HG03095 (cell line): ENCODE measurements at regions not wholly inside any gene's neighbourhood (a gene's known extent, or its start where the extent isn't known, plus 50 kb on each side); places are given as distances from the start of the nearest gene placed in this dataset.

Experiments used
- ATAC-seq: cut with Tn5 transposase; IDR thresholded peaks from one replicate; pipeline ENCODE4 v1.9.1; 2021; ENCODE audit warnings: moderate library complexity; ENCODE audit not compliant: unreplicated experiment

- ATAC-seq: no peak
Observed at GRCh38 chr3:19725000-19725399, 209.0 kb downstream of the EFHB start.

DNA sequence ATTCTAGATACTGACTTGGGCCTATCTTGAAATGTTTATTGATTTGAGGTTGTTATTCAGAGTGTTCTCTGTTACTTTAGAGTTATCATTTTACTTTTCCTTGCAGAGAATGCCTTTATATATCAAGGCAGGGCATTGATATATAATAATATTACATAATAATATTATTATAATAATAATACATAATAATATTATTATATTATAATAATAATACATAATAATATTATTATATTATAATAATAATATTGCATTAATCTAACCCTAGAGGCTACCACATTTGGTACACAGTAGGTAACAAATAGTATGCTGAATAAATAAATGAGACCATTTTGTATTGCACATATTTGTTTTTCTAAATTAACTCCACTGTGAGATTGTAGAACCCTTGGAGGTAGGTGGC is 216.3 kb downstream of the EFHB start:
- no peak for ATAC-seq

DNA sequence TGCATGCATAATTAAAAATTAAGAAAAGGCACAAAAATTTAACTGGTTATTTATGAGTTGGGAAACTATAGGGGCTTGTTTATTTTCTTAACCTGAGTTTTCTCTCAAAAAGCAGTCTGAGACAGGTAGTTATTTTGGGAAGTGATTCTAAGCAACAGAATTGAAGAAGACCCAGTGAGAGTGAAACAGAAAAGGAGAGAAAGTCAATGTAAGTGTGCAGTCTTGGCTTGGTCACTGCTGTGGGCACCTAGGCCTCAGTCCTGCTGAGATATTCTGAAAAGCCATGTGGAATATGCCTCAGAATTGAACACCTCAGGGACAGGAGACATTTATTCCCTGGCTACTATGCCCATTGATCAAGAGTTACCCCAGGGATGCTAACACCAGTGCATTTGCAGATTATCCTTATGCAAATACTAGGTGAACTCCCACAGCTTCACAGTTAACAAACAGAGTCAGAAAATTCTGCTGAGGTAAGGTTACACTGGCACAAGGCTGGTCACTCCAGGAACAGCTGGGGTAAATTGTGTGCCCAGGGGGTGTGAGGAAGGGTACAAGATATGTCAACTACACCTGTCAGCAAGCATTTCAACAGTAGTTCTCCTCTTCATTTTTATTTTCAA is 222.7 kb downstream of the EFHB start:
- ATAC-seq: peak; percentile 71

DNA sequence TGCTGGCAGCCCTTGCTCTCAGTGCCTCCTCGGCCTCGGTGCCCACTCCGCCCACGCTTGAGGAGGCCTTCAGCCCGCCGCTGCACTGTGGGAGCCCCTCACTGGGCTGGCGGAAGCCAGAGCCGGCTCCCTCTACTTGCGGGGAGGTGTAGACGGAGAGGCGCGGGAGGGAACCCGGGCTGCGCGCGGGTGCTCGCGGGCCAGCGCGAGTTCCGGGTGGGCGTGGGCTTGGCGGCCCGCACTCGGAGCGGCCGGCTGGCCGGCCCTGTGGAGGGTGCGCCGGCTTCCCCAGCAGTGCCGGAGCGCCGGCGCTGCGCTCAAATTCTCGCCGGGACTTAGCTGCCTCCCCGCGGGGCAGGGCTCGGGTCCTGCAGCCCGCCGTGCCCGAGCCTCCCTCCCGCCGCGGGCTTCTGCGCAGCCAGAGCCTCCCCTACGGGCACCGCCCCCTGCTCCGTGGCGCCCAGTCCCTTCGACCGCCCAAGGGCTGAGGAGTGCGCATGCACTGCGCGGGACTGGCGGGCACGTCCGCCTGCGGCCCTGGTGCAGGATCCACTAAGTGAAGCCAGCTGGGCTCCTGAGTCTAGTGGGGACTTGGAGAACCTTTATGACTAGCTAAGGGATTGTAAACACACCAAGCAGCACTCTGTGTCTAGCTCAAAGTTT is 231.5 kb downstream of the EFHB start:
- no peak for ATAC-seq

DNA sequence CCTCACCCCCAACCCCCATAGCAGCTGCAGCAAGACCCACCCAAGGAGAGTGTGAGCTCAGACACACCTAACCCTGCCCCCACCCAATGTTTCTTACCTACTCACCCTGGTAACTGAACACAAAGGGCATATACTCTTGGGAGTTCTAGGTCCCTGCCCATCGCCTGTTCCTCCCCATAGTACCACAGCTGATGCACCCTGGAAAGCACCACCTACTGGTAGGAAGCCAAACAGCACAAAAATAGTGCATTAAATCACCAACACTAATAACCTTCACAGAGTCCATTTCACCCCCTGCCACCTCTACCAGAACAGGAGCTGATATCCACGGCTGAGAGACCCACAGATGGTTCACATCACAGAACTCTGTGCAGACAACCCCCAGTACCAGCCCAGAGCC is 245.2 kb downstream of the EFHB start:
- no peak for ATAC-seq

GRCh38 chr3:19668163-19668562 is 265.9 kb downstream of the EFHB start:
- no peak for ATAC-seq

GRCh38 chr3:19662486-19662885 is 271.5 kb downstream of the EFHB start:
- no peak for ATAC-seq

DNA sequence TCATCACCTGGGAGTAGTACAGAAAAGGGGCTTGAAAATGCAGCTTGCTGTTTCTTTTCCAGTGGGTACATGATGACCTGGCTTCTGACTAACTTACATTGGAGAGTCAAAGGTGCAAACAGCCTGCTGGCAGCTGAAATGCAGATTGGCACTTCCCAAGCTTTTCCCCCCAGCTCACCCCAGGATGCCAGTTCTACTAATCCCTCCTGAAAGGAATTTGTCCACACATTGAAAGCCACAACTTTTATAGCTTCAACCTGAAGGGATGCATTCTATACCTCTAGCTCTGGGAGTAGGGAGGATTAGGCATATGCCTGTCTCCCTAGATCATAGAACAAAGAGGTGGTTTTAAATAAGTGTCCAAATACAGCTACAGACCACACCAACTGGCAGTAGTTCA is 281.7 kb downstream of the EFHB start:
- no peak for ATAC-seq

DNA sequence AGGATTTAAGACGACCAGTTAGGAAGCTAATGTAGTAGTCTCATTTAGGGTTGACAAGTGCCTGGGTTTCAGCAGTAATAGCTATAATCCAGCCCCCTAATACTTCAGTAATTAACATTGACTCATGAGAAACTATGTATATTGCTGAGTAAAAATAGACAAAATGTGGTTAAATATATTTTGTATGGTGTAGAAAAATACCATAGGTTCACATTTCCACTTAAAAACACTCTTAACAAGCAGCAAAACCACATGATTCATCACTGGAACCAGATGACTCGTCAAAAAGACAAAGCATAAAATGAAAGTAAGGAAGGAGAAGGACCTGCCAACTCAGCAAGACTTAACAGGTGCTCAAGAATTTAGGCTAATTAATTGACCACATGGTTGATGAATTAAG is 288.9 kb downstream of the EFHB start:
- peak; percentile 59 for ATAC-seq

DNA sequence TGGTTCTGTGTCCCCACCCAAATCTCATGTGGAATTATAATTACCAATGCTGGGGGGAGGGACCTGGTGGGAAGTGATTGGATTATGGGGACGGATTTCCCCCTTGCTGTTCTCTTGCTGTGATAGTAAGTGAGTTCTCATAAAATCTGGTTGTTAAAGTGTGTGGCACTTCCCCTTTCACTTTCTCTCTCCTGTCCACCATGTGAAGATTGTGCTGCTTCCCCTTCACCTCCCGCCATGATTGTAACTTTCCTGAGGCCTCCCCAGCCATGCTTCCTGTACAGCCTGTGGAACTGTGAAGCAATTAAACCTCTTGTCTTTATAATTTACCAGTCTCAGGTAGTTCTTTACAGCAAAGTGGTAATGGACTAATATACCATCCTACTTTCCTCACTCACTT is 289.6 kb downstream of the EFHB start:
- ATAC-seq: peak; percentile 54

- ATAC-seq: no peak
Observed at GRCh38 chr3:19641408-19641807, 292.6 kb downstream of the EFHB start.

- ATAC-seq: no peak
Observed at GRCh38 chr3:19632099-19633074, 301.6 kb downstream of the EFHB start.

DNA sequence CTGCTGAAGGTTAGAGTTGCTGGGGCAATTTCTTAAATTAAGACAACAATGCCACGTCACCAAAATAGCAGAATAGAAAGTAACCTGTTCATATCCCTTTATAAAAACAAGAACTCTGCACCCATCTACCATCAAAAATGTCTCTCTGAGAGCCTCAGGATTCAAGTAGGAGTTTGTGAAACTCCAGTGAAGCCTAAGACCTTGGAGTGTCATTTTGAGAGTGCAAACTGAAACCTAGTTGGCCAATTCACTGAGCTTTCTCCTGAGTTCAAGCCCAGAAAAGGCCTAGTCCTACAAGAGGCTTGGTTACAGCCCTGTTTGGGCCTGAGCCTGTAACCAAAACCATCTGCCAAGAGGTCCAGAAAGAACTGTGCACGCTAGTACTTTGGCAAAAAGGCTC is 335.1 kb downstream of the EFHB start:
- ATAC-seq: peak; percentile 79

- ATAC-seq: no peak
Observed at GRCh38 chr3:19596408-19596807, 337.6 kb downstream of the EFHB start.

DNA sequence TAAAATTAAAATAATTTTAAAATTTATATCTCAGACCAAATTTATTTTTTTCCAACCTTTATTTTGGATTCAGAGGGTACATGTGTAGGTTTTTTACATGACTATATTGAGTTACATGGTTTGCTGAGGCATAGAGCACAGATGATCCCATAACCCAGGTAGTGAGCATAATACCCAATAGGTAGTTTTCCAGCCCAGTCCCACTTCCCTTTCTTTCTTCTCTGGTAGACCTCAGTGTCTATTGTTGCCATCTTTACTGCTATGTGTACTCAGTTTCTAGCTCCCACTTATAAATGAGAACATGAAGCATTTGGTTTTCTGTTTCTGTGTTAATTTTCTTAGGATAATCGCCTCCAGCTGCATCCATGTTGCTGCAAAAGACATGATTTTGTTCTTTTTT is 338.1 kb downstream of the EFHB start:
- no peak for ATAC-seq
